ENCODE measurements at regions not wholly inside any gene's neighbourhood (a gene's known extent, or its start where the extent isn't known, plus 50 kb on each side); places are given as distances from the start of the nearest gene placed in this dataset.

- FAIRE-seq = no peak
Measured at GRCh38 chr2:76448956-76449355, 738.2 kb upstream of the GCFC2 start.

GRCh38 chr2:76447294-76447693, 736.6 kb upstream of the GCFC2 start:
- FAIRE-seq = no peak

- no peak for FAIRE-seq
Measured at GRCh38 chr2:76446872-76447271, 736.2 kb upstream of the GCFC2 start.

- no peak for FAIRE-seq
Measured at GRCh38 chr2:76445880-76446279, 735.2 kb upstream of the GCFC2 start.

- FAIRE-seq = no peak
Measured at GRCh38 chr2:76444732-76445131, 734.0 kb upstream of the GCFC2 start.

- FAIRE-seq = no peak
Measured at GRCh38 chr2:76437564-76437963, 726.8 kb upstream of the GCFC2 start.

- no peak for FAIRE-seq
Measured at GRCh38 chr2:76429374-76429773, 718.7 kb upstream of the GCFC2 start.

- no peak for FAIRE-seq
Measured at GRCh38 chr2:76427452-76427851, 716.7 kb upstream of the GCFC2 start.

GRCh38 chr2:76415821-76416220, 705.1 kb upstream of the GCFC2 start:
- FAIRE-seq = no peak

- no peak for FAIRE-seq
Measured at GRCh38 chr2:76413436-76413835, 702.7 kb upstream of the GCFC2 start.

GRCh38 chr2:76406134-76406855, 695.6 kb upstream of the GCFC2 start:
- FAIRE-seq = no peak

GRCh38 chr2:76393356-76393755, 682.6 kb upstream of the GCFC2 start:
- FAIRE-seq = no peak

GRCh38 chr2:76391678-76392077, 681.0 kb upstream of the GCFC2 start:
- FAIRE-seq = no peak

- FAIRE-seq = no peak
Measured at GRCh38 chr2:76387294-76387693, 676.6 kb upstream of the GCFC2 start.

- FAIRE-seq = no peak
Measured at GRCh38 chr2:76385943-76386342, 675.2 kb upstream of the GCFC2 start.

GRCh38 chr2:76381624-76382023, 670.9 kb upstream of the GCFC2 start:
- FAIRE-seq = no peak

- no peak for FAIRE-seq
Measured at GRCh38 chr2:76378140-76378539, 667.4 kb upstream of the GCFC2 start.

- FAIRE-seq = no peak
Measured at GRCh38 chr2:76341439-76341838, 630.7 kb upstream of the GCFC2 start.

- FAIRE-seq = no peak
Measured at GRCh38 chr2:76332871-76333270, 622.2 kb upstream of the GCFC2 start.

GRCh38 chr2:76330865-76331264, 620.1 kb upstream of the GCFC2 start:
- no peak for FAIRE-seq

GRCh38 chr2:76326636-76327035, 615.9 kb upstream of the GCFC2 start:
- FAIRE-seq = no peak

GRCh38 chr2:76323381-76323780, 612.7 kb upstream of the GCFC2 start:
- FAIRE-seq = no peak

GRCh38 chr2:76320716-76321115, 610.0 kb upstream of the GCFC2 start:
- no peak for FAIRE-seq

- no peak for FAIRE-seq
Measured at GRCh38 chr2:76318848-76319360, 608.2 kb upstream of the GCFC2 start.

GRCh38 chr2:76316691-76317090, 606.0 kb upstream of the GCFC2 start:
- no peak for FAIRE-seq

Data from G401.6 (cell line).